Liver (tissue), 3 donors: ENCODE measurements at regions not wholly inside any gene's neighbourhood (a gene's known extent, or its start where the extent isn't known, plus 50 kb on each side); places are given as distances from the start of the nearest gene placed in this dataset.

Experiments
- RAD21 ChIP-seq, 2 donors: IDR thresholded peaks; 2 replicates each; pipeline ENCODE4 v1.6.1; 2016; ENCODE audit warnings: antibody characterized with exemption in 2 of 2, mild to moderate bottlenecking in 2 of 2
- SP1 ChIP-seq: IDR thresholded peaks from 2 replicates; pipeline ENCODE4 v1.6.1; 2018; ENCODE audit warnings: antibody characterized with exemption, mild to moderate bottlenecking
- TF ChIP-seq, protein P1 (sequence below): fragments of 150-350 bp; IDR thresholded peaks from 2 replicates; pipeline ENCODE4 v1.5.1; 2017; ENCODE audit warnings: improper control_type of control experiment, low read depth, low read length; ENCODE audit not compliant: missing input control
- donor health status: healthy.
- donor health status: healthy.

- TF ChIP-seq, protein P1, sequence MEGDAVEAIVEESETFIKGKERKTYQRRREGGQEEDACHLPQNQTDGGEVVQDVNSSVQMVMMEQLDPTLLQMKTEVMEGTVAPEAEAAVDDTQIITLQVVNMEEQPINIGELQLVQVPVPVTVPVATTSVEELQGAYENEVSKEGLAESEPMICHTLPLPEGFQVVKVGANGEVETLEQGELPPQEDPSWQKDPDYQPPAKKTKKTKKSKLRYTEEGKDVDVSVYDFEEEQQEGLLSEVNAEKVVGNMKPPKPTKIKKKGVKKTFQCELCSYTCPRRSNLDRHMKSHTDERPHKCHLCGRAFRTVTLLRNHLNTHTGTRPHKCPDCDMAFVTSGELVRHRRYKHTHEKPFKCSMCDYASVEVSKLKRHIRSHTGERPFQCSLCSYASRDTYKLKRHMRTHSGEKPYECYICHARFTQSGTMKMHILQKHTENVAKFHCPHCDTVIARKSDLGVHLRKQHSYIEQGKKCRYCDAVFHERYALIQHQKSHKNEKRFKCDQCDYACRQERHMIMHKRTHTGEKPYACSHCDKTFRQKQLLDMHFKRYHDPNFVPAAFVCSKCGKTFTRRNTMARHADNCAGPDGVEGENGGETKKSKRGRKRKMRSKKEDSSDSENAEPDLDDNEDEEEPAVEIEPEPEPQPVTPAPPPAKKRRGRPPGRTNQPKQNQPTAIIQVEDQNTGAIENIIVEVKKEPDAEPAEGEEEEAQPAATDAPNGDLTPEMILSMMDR = no peak
- TF ChIP-seq SP1 = no peak
- TF ChIP-seq RAD21 (IDR thresholded peaks at IDR 0.05) = no peak
Observed at GRCh38 chr20:1720226-1720625, 62.6 kb upstream of the SIRPG start.
